ENCODE measurements at regions not wholly inside any gene's neighbourhood (a gene's known extent, or its start where the extent isn't known, plus 50 kb on each side); places are given as distances from the start of the nearest gene placed in this dataset.
A peak's percentile ranks its signal among the peaks of the same experiment; 100 is the strongest.
"Not testable (repeated sequence)": the region's sequence is repeated elsewhere in the genome, so short reads cannot be mapped to it uniquely, and the experiment has no call there.

- DNase-seq: no peak
Measured at GRCh38 chr5:92977846-92978540, 603.0 kb downstream of the NR2F1-AS1 start.

GRCh38 chr5:92976156-92976555 is 604.9 kb downstream of the NR2F1-AS1 start:
- DNase-seq: no peak

- no peak for DNase-seq
Measured at GRCh38 chr5:92969781-92970237, 611.2 kb downstream of the NR2F1-AS1 start.

- no peak for DNase-seq
Measured at GRCh38 chr5:92969191-92969780, 611.7 kb downstream of the NR2F1-AS1 start.

- DNase-seq: no peak
Measured at GRCh38 chr5:92963800-92964199, 617.2 kb downstream of the NR2F1-AS1 start.

- DNase-seq: no peak
Measured at GRCh38 chr5:92962752-92963151, 618.3 kb downstream of the NR2F1-AS1 start.

- no peak for DNase-seq
Measured at GRCh38 chr5:92956886-92957285, 624.1 kb downstream of the NR2F1-AS1 start.

- no peak for DNase-seq
Measured at GRCh38 chr5:92952243-92952642, 628.8 kb downstream of the NR2F1-AS1 start.

- DNase-seq: no peak
Measured at GRCh38 chr5:92951746-92952145, 629.3 kb downstream of the NR2F1-AS1 start.

GRCh38 chr5:92946546-92946945 is 634.5 kb downstream of the NR2F1-AS1 start:
- DNase-seq: no peak

GRCh38 chr5:92945605-92946097 is 635.4 kb downstream of the NR2F1-AS1 start:
- DNase-seq: no peak

GRCh38 chr5:92944903-92945604 is 636.0 kb downstream of the NR2F1-AS1 start:
- DNase-seq: no peak

- no peak for DNase-seq
Measured at GRCh38 chr5:92944337-92944736, 636.7 kb downstream of the NR2F1-AS1 start.

- DNase-seq: no peak
Measured at GRCh38 chr5:92942762-92943161, 638.3 kb downstream of the NR2F1-AS1 start.

- DNase-seq: no peak
Measured at GRCh38 chr5:92941806-92942205, 639.2 kb downstream of the NR2F1-AS1 start.

GRCh38 chr5:92939428-92939827 is 641.6 kb downstream of the NR2F1-AS1 start:
- DNase-seq: peak; percentile 5 to 12

GRCh38 chr5:92937396-92937795 is 643.6 kb downstream of the NR2F1-AS1 start:
- DNase-seq: not testable (repeated sequence)

GRCh38 chr5:92930057-92930456 is 651.0 kb downstream of the NR2F1-AS1 start:
- DNase-seq: no peak

- no peak for DNase-seq
Measured at GRCh38 chr5:92927291-92927778, 653.7 kb downstream of the NR2F1-AS1 start.

GRCh38 chr5:92923885-92924284 is 657.1 kb downstream of the NR2F1-AS1 start:
- no peak for DNase-seq

- DNase-seq: no peak
Measured at GRCh38 chr5:92922231-92922967, 658.6 kb downstream of the NR2F1-AS1 start.

GRCh38 chr5:92917044-92917443 is 664.0 kb downstream of the NR2F1-AS1 start:
- no peak for DNase-seq

GRCh38 chr5:92916036-92916435 is 665.0 kb downstream of the NR2F1-AS1 start:
- DNase-seq: no peak

All from inflammatory macrophage (primary cell).